SU-DHL-6 (cell line): ENCODE measurements at regions not wholly inside any gene's neighbourhood (a gene's known extent, or its start where the extent isn't known, plus 50 kb on each side); places are given as distances from the start of the nearest gene placed in this dataset.

Source experiments
- H2AFZ ChIP-seq: fragments of 200-600 bp; sonication (generic); 2 replicates; pipeline ENCODE4 v1.6.1; 2014; ENCODE audit warnings: low read depth, mild to moderate bottlenecking, moderate library complexity, mixed read lengths, antibody characterized with exemption, low read length; ENCODE audit not compliant: severe bottlenecking
- H3F3A ChIP-seq: fragments of 200-600 bp; shearing (Covaris generic); 2 replicates; pipeline ENCODE4 v1.6.0; 2016; ENCODE audit warnings: antibody characterized with exemption, mild to moderate bottlenecking; ENCODE audit not compliant: insufficient read depth
- H3K27ac ChIP-seq: fragments of 200-600 bp; sonication (generic); 2 replicates; pipeline ENCODE4 v1.5.1; 2016; ENCODE audit warnings: low read depth, mild to moderate bottlenecking, low read length, moderate library complexity, mixed read lengths
- H3K27me3 ChIP-seq: fragments of 200-600 bp; sonication (generic), shearing (Covaris generic); 2 replicates; pipeline ENCODE4 v1.6.0; 2014; ENCODE audit warnings: mild to moderate bottlenecking, low read length
- H3K36me3 ChIP-seq: fragments of 200-600 bp; sonication (generic); 2 replicates; pipeline ENCODE4 v1.6.1; 2014; ENCODE audit warnings: mild to moderate bottlenecking, low read length, mixed read lengths
- H3K4me2 ChIP-seq: fragments of 300-600, 200-600 bp; shearing (Covaris generic), sonication (generic); 2 replicates; pipeline ENCODE4 v1.6.0; 2014; ENCODE audit warnings: low read length, low read depth, mild to moderate bottlenecking; ENCODE audit not compliant: poor library complexity, severe bottlenecking
- H3K4me3 ChIP-seq: fragments of 200-600 bp; sonication (generic); 2 replicates; pipeline ENCODE4 v1.5.1; 2014; ENCODE audit warnings: antibody characterized with exemption, low read length, mild to moderate bottlenecking, mixed read lengths; ENCODE audit not compliant: insufficient read depth, poor library complexity, severe bottlenecking
- H3K79me2 ChIP-seq: fragments of 200-600 bp; sonication (generic); 2 replicates; pipeline ENCODE4 v1.6.1; 2014; ENCODE audit warnings: mild to moderate bottlenecking, low read length, moderate library complexity; ENCODE audit not compliant: insufficient read depth
- H3K9ac ChIP-seq: fragments of 200-600 bp; sonication (generic); 2 replicates; pipeline ENCODE4 v1.7.0; 2014; ENCODE audit warnings: mild to moderate bottlenecking, low read length
- H3K9me2 ChIP-seq: fragments of 200-600 bp; sonication (generic); replicated peaks from 2 replicates; pipeline ENCODE4 v1.6.1; 2014; ENCODE audit warnings: low read length; ENCODE audit not compliant: insufficient read depth
- H3K9me3 ChIP-seq: fragments of 200-600 bp; sonication (generic); 2 replicates; pipeline ENCODE4 v1.6.1; 2014; ENCODE audit warnings: low read length, mixed read lengths; ENCODE audit not compliant: insufficient read depth
- H4K20me1 ChIP-seq: fragments of 200-600 bp; sonication (generic); 2 replicates; pipeline ENCODE4 v1.6.1; 2014; ENCODE audit warnings: low read depth, mild to moderate bottlenecking, antibody characterized with exemption, low read length, moderate library complexity, mixed read lengths
- EZH2phosphoT487 ChIP-seq: fragments of 200-600 bp; sonication (generic), shearing (Covaris generic); conservative IDR thresholded peaks from 2 replicates; pipeline ENCODE4 v1.6.1; 2018; ENCODE audit warnings: mild to moderate bottlenecking, antibody characterized with exemption, low read length, moderate library complexity, mixed read lengths
- TF ChIP-seq, protein P1 (sequence below): fragments of 200-600 bp; sonication (generic); IDR thresholded peaks from one replicate; pipeline ENCODE4 v1.5.1; 2017; ENCODE audit warnings: antibody characterized with exemption, mild to moderate bottlenecking, low read length, moderate library complexity; ENCODE audit not compliant: insufficient read depth, poor library complexity, severe bottlenecking

DNA sequence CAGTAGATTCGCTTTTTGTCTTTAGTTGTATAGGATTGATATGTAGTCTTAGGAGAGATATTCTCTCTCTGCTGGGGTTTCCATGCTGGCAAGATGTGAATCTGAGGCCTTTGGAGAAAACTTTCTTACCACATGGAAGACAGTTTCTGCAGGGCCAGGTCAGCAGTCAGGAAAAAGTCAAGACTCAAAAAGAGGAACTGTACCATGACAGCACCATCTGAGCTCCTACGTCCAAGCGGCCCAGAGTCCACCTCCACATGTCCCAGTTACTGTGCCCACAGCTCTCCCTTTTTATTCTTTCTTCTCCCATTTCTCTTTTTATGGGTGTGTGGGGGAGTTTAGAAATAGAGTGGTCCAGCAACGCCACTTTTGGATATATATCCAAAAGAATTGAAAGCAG lies 172.0 kb downstream of the MTHFS start:
- Histone ChIP-seq H3K4me2 (no peak overlapping the region), H3K79me2 (no peaks in the 10 kb centered on the region), H3K27me3 (no peaks in the 10 kb centered on the region), H3K4me3 (no peak overlapping the region), H3K9me3 (no peaks in the 10 kb centered on the region), H3K36me3 (no peaks in the 10 kb centered on the region), H3F3A (no peaks in the 10 kb centered on the region), H4K20me1 (no peaks in the 10 kb centered on the region), H3K9me2 (no peaks in the 10 kb centered on the region), H3K27ac (no peak overlapping the region), H2AFZ (no peak overlapping the region), H3K9ac (no peak overlapping the region)
- TF ChIP-seq EZH2phosphoT487: no peak
- TF ChIP-seq, protein P1, sequence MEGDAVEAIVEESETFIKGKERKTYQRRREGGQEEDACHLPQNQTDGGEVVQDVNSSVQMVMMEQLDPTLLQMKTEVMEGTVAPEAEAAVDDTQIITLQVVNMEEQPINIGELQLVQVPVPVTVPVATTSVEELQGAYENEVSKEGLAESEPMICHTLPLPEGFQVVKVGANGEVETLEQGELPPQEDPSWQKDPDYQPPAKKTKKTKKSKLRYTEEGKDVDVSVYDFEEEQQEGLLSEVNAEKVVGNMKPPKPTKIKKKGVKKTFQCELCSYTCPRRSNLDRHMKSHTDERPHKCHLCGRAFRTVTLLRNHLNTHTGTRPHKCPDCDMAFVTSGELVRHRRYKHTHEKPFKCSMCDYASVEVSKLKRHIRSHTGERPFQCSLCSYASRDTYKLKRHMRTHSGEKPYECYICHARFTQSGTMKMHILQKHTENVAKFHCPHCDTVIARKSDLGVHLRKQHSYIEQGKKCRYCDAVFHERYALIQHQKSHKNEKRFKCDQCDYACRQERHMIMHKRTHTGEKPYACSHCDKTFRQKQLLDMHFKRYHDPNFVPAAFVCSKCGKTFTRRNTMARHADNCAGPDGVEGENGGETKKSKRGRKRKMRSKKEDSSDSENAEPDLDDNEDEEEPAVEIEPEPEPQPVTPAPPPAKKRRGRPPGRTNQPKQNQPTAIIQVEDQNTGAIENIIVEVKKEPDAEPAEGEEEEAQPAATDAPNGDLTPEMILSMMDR: no peak

DNA sequence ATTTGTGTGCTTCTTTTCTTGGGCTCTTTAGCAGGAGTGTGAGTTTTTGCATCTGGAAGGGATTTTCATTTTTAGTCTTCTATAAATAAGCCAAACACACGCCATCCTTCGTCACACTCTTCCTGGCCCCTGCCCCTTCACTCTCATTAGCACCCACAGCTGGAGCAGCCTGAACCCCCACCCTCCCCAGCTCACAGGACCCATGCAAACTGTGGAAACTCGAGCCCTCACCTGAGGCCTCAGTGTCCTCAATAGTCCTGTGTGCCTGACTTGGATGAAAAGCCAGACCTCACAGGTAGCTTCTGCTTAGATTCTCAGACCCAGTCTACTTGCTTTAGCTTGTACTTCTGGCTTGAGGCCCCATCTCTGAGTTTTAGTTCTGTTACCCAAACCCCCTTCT lies 167.9 kb downstream of the MTHFS start:
- H3K9me2 ChIP-seq: no peaks in the 10 kb centered on the region
- no peak overlapping the region for H3K27ac ChIP-seq
- no peaks in the 10 kb centered on the region for H3K36me3 ChIP-seq
- H3K9me3 ChIP-seq: no peaks in the 10 kb centered on the region
- H3K27me3 ChIP-seq: no peaks in the 10 kb centered on the region
- no peaks in the 10 kb centered on the region for H3F3A ChIP-seq
- TF ChIP-seq EZH2phosphoT487: no peak
- TF ChIP-seq, protein P1: no peak
- no peak overlapping the region for H3K4me2 ChIP-seq
- H2AFZ ChIP-seq: no peak overlapping the region
- no peaks in the 10 kb centered on the region for H3K79me2 ChIP-seq
- H4K20me1 ChIP-seq: no peaks in the 10 kb centered on the region
- H3K4me3 ChIP-seq: no peak overlapping the region
- no peak overlapping the region for H3K9ac ChIP-seq

DNA sequence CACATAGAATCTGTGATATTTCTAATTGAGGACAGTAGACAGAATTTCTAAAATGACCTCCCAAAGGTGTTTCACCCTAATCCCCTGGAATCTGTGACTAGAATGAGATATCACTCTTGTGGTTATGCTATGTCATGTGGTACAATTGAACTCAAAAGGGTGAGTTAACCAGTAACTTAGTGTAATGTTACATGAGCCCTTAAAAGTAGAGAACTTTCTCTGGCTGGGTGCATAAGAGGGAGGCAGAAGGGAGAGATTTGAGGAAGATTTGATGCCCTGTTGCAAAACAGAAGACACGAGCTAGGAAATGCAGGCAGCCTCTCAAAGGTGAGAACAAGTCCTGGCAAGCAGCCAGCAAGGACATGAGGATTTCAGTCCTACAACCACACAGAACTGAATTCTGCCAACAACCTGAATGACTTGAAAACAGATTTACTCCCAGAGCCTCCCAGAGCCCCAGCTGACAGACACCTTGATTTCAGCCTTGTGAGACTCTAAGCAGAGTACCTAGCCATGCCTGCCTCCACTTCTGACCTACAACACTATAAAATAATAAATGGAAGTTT lies 160.3 kb downstream of the MTHFS start:
- no peaks in the 10 kb centered on the region for H3K9me2 ChIP-seq
- TF ChIP-seq, protein P1: no peak
- no peak for TF ChIP-seq EZH2phosphoT487
- no peak overlapping the region for H3K4me2 ChIP-seq
- H3K27ac ChIP-seq: no peak overlapping the region
- no peak overlapping the region for H3K9ac ChIP-seq
- no peaks in the 10 kb centered on the region for H3K79me2 ChIP-seq
- H3K9me3 ChIP-seq: no peaks in the 10 kb centered on the region
- H3K4me3 ChIP-seq: no peak overlapping the region
- no peaks in the 10 kb centered on the region for H3K36me3 ChIP-seq
- no peaks in the 10 kb centered on the region for H3K27me3 ChIP-seq
- no peaks in the 10 kb centered on the region for H4K20me1 ChIP-seq
- H2AFZ ChIP-seq: no peak overlapping the region
- H3F3A ChIP-seq: no peaks in the 10 kb centered on the region
